ENCODE measurements at regions not wholly inside any gene's neighbourhood (a gene's known extent, or its start where the extent isn't known, plus 50 kb on each side); places are given as distances from the start of the nearest gene placed in this dataset.
"Not testable (repeated sequence)": the region's sequence is repeated elsewhere in the genome, so short reads cannot be mapped to it uniquely, and the experiment has no call there.

- DNase-seq (ENCODE audit: low spot score): not testable (repeated sequence)
Observed at GRCh38 chr11:100531290-100531689, 155.8 kb upstream of the ARHGAP42 start.

- no peak for DNase-seq (ENCODE audit: low spot score)
Observed at GRCh38 chr11:100536979-100537378, 150.1 kb upstream of the ARHGAP42 start.

- no peak for DNase-seq (ENCODE audit: low spot score)
Observed at GRCh38 chr11:100543386-100543785, 143.7 kb upstream of the ARHGAP42 start.

GRCh38 chr11:100545556-100545955 is 141.5 kb upstream of the ARHGAP42 start:
- no peak for DNase-seq (ENCODE audit: low spot score)

GRCh38 chr11:100545970-100546369 is 141.1 kb upstream of the ARHGAP42 start:
- DNase-seq (ENCODE audit: low spot score): no peak

GRCh38 chr11:100546714-100547113 is 140.4 kb upstream of the ARHGAP42 start:
- peak; percentile 3 for DNase-seq (ENCODE audit: low spot score)

GRCh38 chr11:100550298-100550697 is 136.8 kb upstream of the ARHGAP42 start:
- DNase-seq (ENCODE audit: low spot score): no peak

- DNase-seq (ENCODE audit: low spot score): no peak
Observed at GRCh38 chr11:100550912-100551632, 136.0 kb upstream of the ARHGAP42 start.

GRCh38 chr11:100555931-100556330 is 131.2 kb upstream of the ARHGAP42 start:
- DNase-seq (ENCODE audit: low spot score): no peak

- no peak for DNase-seq (ENCODE audit: low spot score)
Observed at GRCh38 chr11:100556781-100557180, 130.3 kb upstream of the ARHGAP42 start.

- peak; percentile 18 for DNase-seq (ENCODE audit: low spot score)
Observed at GRCh38 chr11:100557830-100558611, 129.1 kb upstream of the ARHGAP42 start.

GRCh38 chr11:100560606-100561005 is 126.5 kb upstream of the ARHGAP42 start:
- DNase-seq (ENCODE audit: low spot score): no peak

GRCh38 chr11:100561323-100561722 is 125.8 kb upstream of the ARHGAP42 start:
- DNase-seq (ENCODE audit: low spot score): no peak

- DNase-seq (ENCODE audit: low spot score): peak; percentile 8
Observed at GRCh38 chr11:100562128-100562527, 125.0 kb upstream of the ARHGAP42 start.

- no peak for DNase-seq (ENCODE audit: low spot score)
Observed at GRCh38 chr11:100563541-100564280, 123.4 kb upstream of the ARHGAP42 start.

GRCh38 chr11:100573911-100574513 is 113.1 kb upstream of the ARHGAP42 start:
- no peak for DNase-seq (ENCODE audit: low spot score)

GRCh38 chr11:100574894-100575769 is 112.0 kb upstream of the ARHGAP42 start:
- peak; percentile 43 for DNase-seq (ENCODE audit: low spot score)

- peak; percentile 75 for DNase-seq (ENCODE audit: low spot score)
Observed at GRCh38 chr11:100575860-100576717, 111.0 kb upstream of the ARHGAP42 start.

GRCh38 chr11:100576718-100577021 is 110.4 kb upstream of the ARHGAP42 start:
- no peak for DNase-seq (ENCODE audit: low spot score)

GRCh38 chr11:100578831-100579311 is 108.2 kb upstream of the ARHGAP42 start:
- DNase-seq (ENCODE audit: low spot score): no peak
